Left lung (tissue), 4 donors: ENCODE measurements at regions not wholly inside any gene's neighbourhood (a gene's known extent, or its start where the extent isn't known, plus 50 kb on each side); places are given as distances from the start of the nearest gene placed in this dataset.

Source experiments
- ATAC-seq: fragments of 200-7000 bp; cut with Tn5 transposase; one replicate; pipeline ENCODE4 v1.9.1; 2020; ENCODE audit warnings: moderate library complexity
- DNase-seq, 4 donors: peaks; one replicate each; pipeline ENCODE4 v3.0.0-alpha.2; 2013 to 2020
- H3K27ac ChIP-seq, 2 donors: fragments of 200-600 bp; sonication (generic) in 1 of 2; one replicate each; pipeline versions ENCODE4 v1.5.0 to v1.8.0; 2020 to 2021
- H3K27me3 ChIP-seq, 2 donors: fragments of 200-600 bp; sonication (generic) in 1 of 2; one replicate each; pipeline versions ENCODE4 v1.5.0 to v1.8.0; 2020 to 2021
- H3K36me3 ChIP-seq, 2 donors: fragments of 200-600 bp; sonication (generic) in 1 of 2; one replicate each; pipeline versions ENCODE4 v1.5.0 to v1.8.0; 2020 to 2021
- H3K4me1 ChIP-seq, 2 donors: fragments of 200-600 bp; one replicate each; pipeline ENCODE4 v1.8.0; 2021
- H3K4me3 ChIP-seq, 2 donors: fragments of 200-600 bp; sonication (generic) in 1 of 2; one replicate each; pipeline versions ENCODE4 v1.5.0 to v1.8.0; 2020 to 2021; ENCODE audit warnings: mild to moderate bottlenecking in 1 of 2
- H3K9me3 ChIP-seq, 2 donors: fragments of 200-600 bp; sonication (generic) in 1 of 2; one replicate each; pipeline versions ENCODE4 v1.5.0 to v1.8.0; 2020 to 2021
- intact Hi-C, 2 donors: fragments of 100-400 bp; cut with DNase I; formaldehyde crosslinking; loops; one replicate each; pipeline versions ENCODE4 v1.11.2 to v1.14.2; 2022
- TF ChIP-seq, protein P1 (sequence below), 2 donors: fragments of 200-600 bp; sonication (generic) in 1 of 2; IDR thresholded peaks; one replicate each; pipeline versions ENCODE4 v1.5.0 to v1.8.0; 2021; ENCODE audit warnings: antibody characterized with exemption in 2 of 2
- donor health status: DM: no; HTN: yes; CAD: no.
- donor health status: DM: no; HTN: no; CAD: no.

DNA sequence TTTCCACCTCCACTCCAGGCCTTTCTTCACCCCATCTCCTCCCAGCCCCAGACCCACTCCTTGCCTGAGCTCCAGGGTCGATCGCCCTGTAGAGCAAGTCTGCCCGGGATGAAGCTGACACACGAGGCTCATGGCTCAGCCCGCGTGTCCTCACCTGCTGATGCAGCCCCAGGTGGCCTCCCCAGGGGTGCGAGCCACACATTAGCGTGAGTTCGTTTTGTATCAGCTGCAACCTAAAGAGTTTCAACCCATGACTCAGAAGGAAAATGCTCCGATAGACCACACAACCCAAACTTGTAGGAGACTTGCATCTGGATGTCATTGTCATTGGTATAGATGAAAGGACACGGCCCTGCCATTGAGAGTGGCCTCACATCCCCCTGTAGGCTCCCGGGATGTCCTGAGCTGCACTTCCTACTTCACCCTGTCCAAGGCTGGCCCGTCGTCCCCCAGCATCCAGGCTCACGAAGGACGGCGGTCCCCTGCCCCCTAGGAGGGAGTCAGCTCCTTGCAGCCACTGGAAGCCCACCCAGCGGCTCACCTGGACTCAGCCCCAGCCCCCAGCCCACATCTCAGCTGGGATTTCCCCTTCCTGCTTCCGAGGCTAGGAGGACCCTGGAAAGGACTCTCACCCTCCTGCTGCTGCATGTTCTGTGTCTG is 97.7 kb downstream of the HTR5A start:
- H3K36me3 ChIP-seq: no peaks in the 10 kb centered on the region
- H3K4me1 ChIP-seq: no peaks in the 10 kb centered on the region
- DNase-seq: no peak
- no peak for ATAC-seq
- no peaks in the 10 kb centered on the region for H3K9me3 ChIP-seq
- no peak overlapping the region for H3K27ac ChIP-seq
- no peak overlapping the region for H3K4me3 ChIP-seq
- intact Hi-C loops: no loop called here
- TF ChIP-seq, protein P1, sequence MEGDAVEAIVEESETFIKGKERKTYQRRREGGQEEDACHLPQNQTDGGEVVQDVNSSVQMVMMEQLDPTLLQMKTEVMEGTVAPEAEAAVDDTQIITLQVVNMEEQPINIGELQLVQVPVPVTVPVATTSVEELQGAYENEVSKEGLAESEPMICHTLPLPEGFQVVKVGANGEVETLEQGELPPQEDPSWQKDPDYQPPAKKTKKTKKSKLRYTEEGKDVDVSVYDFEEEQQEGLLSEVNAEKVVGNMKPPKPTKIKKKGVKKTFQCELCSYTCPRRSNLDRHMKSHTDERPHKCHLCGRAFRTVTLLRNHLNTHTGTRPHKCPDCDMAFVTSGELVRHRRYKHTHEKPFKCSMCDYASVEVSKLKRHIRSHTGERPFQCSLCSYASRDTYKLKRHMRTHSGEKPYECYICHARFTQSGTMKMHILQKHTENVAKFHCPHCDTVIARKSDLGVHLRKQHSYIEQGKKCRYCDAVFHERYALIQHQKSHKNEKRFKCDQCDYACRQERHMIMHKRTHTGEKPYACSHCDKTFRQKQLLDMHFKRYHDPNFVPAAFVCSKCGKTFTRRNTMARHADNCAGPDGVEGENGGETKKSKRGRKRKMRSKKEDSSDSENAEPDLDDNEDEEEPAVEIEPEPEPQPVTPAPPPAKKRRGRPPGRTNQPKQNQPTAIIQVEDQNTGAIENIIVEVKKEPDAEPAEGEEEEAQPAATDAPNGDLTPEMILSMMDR (IDR thresholded peaks at IDR 0.05): no peak
- peaks cover 0 to 6% of the 10 kb centered on the region in 2 donors for H3K27me3 ChIP-seq

DNA sequence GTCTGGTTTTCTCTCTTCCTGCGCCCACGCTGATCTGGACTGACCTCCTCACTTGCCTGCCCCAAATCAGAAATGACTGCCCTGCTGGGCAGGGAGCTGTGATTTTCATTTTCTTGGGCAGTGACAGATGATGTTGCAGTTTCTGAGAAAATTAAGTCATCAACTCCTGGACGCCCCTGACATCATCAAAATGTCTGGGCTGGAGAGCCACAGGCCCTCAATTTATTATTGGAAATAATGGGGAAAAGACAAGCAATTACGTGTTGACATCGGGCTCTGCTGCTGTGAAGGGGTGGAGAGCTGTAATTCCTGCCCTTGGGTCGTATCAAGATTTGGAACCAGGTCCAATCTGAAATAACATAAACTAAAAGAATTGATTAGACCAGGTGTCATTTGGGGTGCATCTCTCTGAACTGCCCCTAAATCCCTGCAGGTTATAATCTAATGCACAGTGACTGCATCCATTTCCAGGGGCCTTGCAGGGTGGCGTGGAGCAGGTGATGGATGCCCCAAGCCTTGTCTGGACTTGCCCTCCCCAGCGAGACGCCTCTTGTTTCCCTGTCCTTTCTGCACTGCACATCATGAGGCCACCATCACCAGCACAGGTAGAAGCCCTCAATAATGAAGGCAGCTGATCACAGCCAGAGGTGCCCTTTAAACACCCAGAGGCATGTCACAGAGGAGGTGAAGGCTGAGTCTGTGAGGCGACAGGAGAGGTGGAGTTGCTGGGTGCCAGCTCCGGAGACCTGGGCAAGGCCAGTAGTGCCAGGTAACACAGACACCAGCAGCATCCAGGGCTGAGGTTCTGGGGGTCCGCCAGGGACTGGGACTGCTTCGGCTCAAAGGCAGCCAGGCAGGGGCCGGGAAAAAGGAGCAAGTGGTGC is 98.7 kb downstream of the HTR5A start:
- Histone ChIP-seq H3K4me1 (no peaks in the 10 kb centered on the region), H3K27ac (no peak overlapping the region), H3K4me3 (no peak overlapping the region), H3K27me3 (peaks cover 0 to 6% of the 10 kb centered on the region in 2 donors), H3K36me3 (no peaks in the 10 kb centered on the region), H3K9me3 (no peaks in the 10 kb centered on the region)
- TF ChIP-seq, protein P1 (IDR thresholded peaks at IDR 0.05): no peak
- DNase-seq (no peak), ATAC-seq (peak; percentile 7)
- intact Hi-C loops: no loop called here

DNA sequence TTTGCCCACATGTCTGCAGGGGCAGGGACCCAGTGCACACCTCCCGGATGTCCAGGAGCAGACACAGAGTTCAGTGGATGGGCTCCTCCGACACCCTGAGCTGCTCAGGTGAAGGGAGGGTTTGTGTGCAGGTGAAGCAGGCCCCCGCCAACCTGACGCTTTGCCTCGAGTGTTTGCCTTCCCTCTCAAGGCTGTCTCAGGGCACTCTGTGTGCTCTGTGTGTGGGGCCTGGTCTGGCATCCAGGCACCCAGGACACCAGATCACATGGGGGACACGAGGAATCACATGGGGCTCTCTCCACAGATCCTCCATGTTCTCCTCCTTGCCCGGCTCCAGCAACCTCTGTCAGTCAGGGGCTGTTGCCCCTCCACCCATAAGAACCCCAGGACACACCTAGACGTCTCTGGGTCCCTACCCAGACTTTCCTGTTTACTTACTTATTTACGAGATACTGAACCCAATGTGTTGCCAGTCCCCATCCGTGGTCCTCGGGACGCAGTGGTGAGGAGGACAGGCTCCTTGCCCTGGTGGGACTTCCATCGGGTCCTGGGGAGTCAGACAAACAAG is 99.5 kb downstream of the HTR5A start:
- H3K36me3 ChIP-seq: no peaks in the 10 kb centered on the region
- H3K9me3 ChIP-seq: no peaks in the 10 kb centered on the region
- H3K27me3 ChIP-seq: peaks cover 0 to 6% of the 10 kb centered on the region in 2 donors
- DNase-seq: peak in 2 of 4 donors; percentile 30 to 60
- no peak overlapping the region for H3K27ac ChIP-seq
- peak; percentile 94 for ATAC-seq
- intact Hi-C loops: no loop called here
- H3K4me3 ChIP-seq: no peak overlapping the region
- no peaks in the 10 kb centered on the region for H3K4me1 ChIP-seq
- TF ChIP-seq, protein P1 (IDR thresholded peaks at IDR 0.05): no peak

DNA sequence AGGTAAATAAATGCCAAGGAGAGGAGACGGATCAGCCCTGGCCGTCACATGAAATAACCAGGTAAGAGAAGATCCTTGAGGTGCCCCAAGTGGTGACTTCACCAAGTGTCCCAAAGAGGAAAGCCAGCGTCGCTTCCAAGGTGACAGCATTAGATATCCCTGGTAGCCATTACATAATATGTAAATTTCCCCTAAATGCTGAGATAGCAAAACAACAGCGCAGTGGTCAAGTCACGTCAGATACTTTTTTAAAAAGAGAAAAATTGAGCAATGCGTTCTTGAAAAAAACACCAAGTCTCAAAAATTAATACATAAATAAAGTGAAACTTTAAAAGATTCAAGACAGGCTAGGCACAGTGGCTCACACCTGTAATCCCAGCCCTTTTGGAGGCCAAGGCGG is 100.2 kb downstream of the HTR5A start:
- ATAC-seq (no peak), DNase-seq (no peak)
- TF ChIP-seq, protein P1 (IDR thresholded peaks at IDR 0.05): no peak
- Histone ChIP-seq H3K27ac (no peak overlapping the region), H3K4me1 (no peaks in the 10 kb centered on the region), H3K27me3 (peaks cover 0 to 6% of the 10 kb centered on the region in 2 donors), H3K4me3 (no peak overlapping the region), H3K36me3 (no peaks in the 10 kb centered on the region), H3K9me3 (no peaks in the 10 kb centered on the region)
- intact Hi-C loops: no loop called here

DNA sequence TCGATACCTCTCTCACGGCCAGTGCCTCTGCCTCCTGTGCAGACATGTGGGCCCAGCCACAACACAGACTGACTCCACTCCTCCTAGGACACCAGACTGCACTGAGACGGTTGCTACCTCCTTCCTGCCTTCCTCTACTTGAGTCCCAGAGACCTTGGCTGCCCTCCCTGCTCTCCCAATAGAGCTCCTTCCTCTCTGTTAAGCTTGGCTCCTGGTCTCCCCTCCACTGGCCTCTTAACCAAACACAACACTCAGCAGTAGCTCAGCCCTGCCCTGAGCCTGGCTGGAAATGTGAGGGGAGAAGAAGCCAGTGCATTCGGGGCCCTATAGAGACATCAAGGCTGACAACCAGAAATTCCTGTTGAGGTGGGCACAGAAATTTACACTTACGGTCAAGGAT is 102.0 kb downstream of the HTR5A start:
- Histone ChIP-seq H3K9me3 (no peaks in the 10 kb centered on the region), H3K27me3 (peaks cover 0 to 6% of the 10 kb centered on the region in 2 donors), H3K4me1 (no peaks in the 10 kb centered on the region), H3K4me3 (no peak overlapping the region), H3K36me3 (no peaks in the 10 kb centered on the region), H3K27ac (no peak overlapping the region)
- DNase-seq (peak in 1 of 4 donors; percentile 10), ATAC-seq (no peak)
- TF ChIP-seq, protein P1 (IDR thresholded peaks at IDR 0.05): no peak
- intact Hi-C loops: no loop called here
